Activated CD8-positive, alpha-beta memory T cell treated with anti-CD3 and anti-CD28 coated beads for 24 hours (primary cell): ENCODE measurements at regions not wholly inside any gene's neighbourhood (a gene's known extent, or its start where the extent isn't known, plus 50 kb on each side); places are given as distances from the start of the nearest gene placed in this dataset.
"Not testable (repeated sequence)": the region's sequence is repeated elsewhere in the genome, so short reads cannot be mapped to it uniquely, and the experiment has no call there.

Source experiments
- DNase-seq: peaks from one replicate; pipeline ENCODE4 v3.0.0-alpha.2; 2020

- no peak for DNase-seq
These were observed 347.2 kb downstream of the PTPRC start for GRCh38 chr1:198986036-198986435.

GRCh38 chr1:198986442-198986841 lies 347.6 kb downstream of the PTPRC start:
- DNase-seq = no peak

GRCh38 chr1:199002661-199003060 lies 363.8 kb downstream of the PTPRC start:
- DNase-seq = no peak

GRCh38 chr1:199007423-199007822 lies 368.6 kb downstream of the PTPRC start:
- no peak for DNase-seq

- DNase-seq = no peak
These were observed 370.6 kb downstream of the PTPRC start for GRCh38 chr1:199009447-199009846.

GRCh38 chr1:199010492-199010891 lies 371.7 kb downstream of the PTPRC start:
- no peak for DNase-seq

GRCh38 chr1:199010933-199011332 lies 372.1 kb downstream of the PTPRC start:
- no peak for DNase-seq

- DNase-seq = no peak
These were observed 377.0 kb downstream of the PTPRC start for GRCh38 chr1:199015799-199016198.

- DNase-seq = no peak
These were observed 379.8 kb downstream of the PTPRC start for GRCh38 chr1:199018471-199019135.

- DNase-seq = no peak
These were observed 381.2 kb downstream of the PTPRC start for GRCh38 chr1:199020051-199020450.

- no peak for DNase-seq
These were observed 382.1 kb downstream of the PTPRC start for GRCh38 chr1:199020904-199021303.

GRCh38 chr1:199029401-199029800 lies 390.6 kb downstream of the PTPRC start:
- DNase-seq = no peak

GRCh38 chr1:199029855-199030254 lies 391.0 kb downstream of the PTPRC start:
- no peak for DNase-seq

GRCh38 chr1:199030541-199030940 lies 391.7 kb downstream of the PTPRC start:
- not testable (repeated sequence) for DNase-seq

GRCh38 chr1:199031170-199031569 lies 392.3 kb downstream of the PTPRC start:
- DNase-seq = not testable (repeated sequence)

GRCh38 chr1:199032479-199032878 lies 393.6 kb downstream of the PTPRC start:
- not testable (repeated sequence) for DNase-seq

GRCh38 chr1:199033661-199034060 lies 394.8 kb downstream of the PTPRC start:
- DNase-seq = no peak

- DNase-seq = no peak
These were observed 399.3 kb downstream of the PTPRC start for GRCh38 chr1:199038156-199038555.

- no peak for DNase-seq
These were observed 401.5 kb downstream of the PTPRC start for GRCh38 chr1:199040076-199040905.

GRCh38 chr1:199041173-199041914 lies 402.5 kb downstream of the PTPRC start:
- DNase-seq = no peak

- no peak for DNase-seq
These were observed 403.4 kb downstream of the PTPRC start for GRCh38 chr1:199042193-199042592.

- DNase-seq = no peak
These were observed 405.4 kb downstream of the PTPRC start for GRCh38 chr1:199044191-199044590.

- DNase-seq = no peak
These were observed 407.8 kb downstream of the PTPRC start for GRCh38 chr1:199046618-199047017.

GRCh38 chr1:199054694-199055093 lies 415.9 kb downstream of the PTPRC start:
- no peak for DNase-seq
